ENCODE measurements at regions not wholly inside any gene's neighbourhood (a gene's known extent, or its start where the extent isn't known, plus 50 kb on each side); places are given as distances from the start of the nearest gene placed in this dataset.

DNA sequence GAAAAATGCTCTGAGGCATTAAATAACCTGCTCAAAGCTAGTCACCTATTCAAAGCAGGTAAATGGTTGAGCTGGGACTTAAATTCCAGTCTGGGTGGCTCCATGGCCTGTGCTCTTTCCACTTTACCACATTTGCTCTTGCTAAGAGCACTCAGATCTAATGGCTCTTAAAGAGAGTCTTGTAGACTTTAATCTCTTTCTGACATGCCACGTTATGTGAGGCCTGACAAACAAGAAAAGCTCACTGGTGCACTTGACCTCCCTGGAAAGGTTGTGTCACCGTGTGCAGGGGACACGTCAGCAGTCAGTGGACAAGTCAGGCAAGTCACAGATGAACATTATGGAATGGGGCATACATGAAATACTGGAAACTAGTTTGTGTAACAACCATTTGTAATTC lies 129.9 kb upstream of the RPS23 start:
- CTCF ChIA-PET: interaction anchor here (0.6 to 1.0 kb wide), 2 partner anchors 58 to 90 kb away, joined by 3 read pairs; no protein-coding TSS in a partner anchor

More for the DNA sequence above, 129.9 kb upstream of the RPS23 start:
- Histone ChIP-seq H3K4me2 (ENCODE audit: control insufficient read depth, insufficient read depth) (no peak overlapping the region), H2AFZ (ENCODE audit: control insufficient read depth, low read depth, low read length) (no peak overlapping the region), H3K79me2 (ENCODE audit: control insufficient read depth, insufficient read depth, low read length) (no peaks in the 10 kb centered on the region), H3K36me3 (ENCODE audit: control insufficient read depth in 2 of 2, insufficient read depth in 2 of 2, low read length in 1 of 2) (no peaks in the 10 kb centered on the region), H4K20me1 (ENCODE audit: control insufficient read depth, insufficient read depth) (no peaks in the 10 kb centered on the region), H3K27me3 (replicated peaks in 1 of 2; ENCODE audit: control insufficient read depth in 2 of 2, insufficient read depth in 2 of 2, low read length in 1 of 2) (no peaks in the 10 kb centered on the region), H3K27ac (ENCODE audit: control insufficient read depth, insufficient read depth) (no peak overlapping the region), H3K4me3 (no peak overlapping the region), H3K4me1 (ENCODE audit: control insufficient read depth, insufficient read depth, low read length) (no peaks in the 10 kb centered on the region), H3K9me3 (replicated peaks; ENCODE audit: control insufficient read depth, insufficient read depth, low read length) (no peaks in the 10 kb centered on the region; the same call in 2 of the 3 replicates), H3K9ac (ENCODE audit: control insufficient read depth, insufficient read depth, low read length) (no peak overlapping the region)
- ChIA-PET RAD21 (ENCODE audit: unreplicated experiment) (no interaction called here), POLR2A (no interaction called here), SMC1A (ENCODE audit: uncharacterized antibody, unreplicated experiment) (interaction anchor here (0.6 to 1.3 kb wide), 5 partner anchors 10 to 1153 kb away, joined by 3 to 4 read pairs (median 3); no protein-coding TSS in a partner anchor)
- DNase-seq (ENCODE audit: low read depth, low spot score) (no peak), ATAC-seq (no peak), FAIRE-seq (no peak)
- no TSS peak for BruUV-seq (replicated peaks)
- no peak for TF ChIP-seq HCFC1 (IDR thresholded peaks at IDR 0.05; ENCODE audit: low read length)
- TF ChIP-seq, protein P1, sequence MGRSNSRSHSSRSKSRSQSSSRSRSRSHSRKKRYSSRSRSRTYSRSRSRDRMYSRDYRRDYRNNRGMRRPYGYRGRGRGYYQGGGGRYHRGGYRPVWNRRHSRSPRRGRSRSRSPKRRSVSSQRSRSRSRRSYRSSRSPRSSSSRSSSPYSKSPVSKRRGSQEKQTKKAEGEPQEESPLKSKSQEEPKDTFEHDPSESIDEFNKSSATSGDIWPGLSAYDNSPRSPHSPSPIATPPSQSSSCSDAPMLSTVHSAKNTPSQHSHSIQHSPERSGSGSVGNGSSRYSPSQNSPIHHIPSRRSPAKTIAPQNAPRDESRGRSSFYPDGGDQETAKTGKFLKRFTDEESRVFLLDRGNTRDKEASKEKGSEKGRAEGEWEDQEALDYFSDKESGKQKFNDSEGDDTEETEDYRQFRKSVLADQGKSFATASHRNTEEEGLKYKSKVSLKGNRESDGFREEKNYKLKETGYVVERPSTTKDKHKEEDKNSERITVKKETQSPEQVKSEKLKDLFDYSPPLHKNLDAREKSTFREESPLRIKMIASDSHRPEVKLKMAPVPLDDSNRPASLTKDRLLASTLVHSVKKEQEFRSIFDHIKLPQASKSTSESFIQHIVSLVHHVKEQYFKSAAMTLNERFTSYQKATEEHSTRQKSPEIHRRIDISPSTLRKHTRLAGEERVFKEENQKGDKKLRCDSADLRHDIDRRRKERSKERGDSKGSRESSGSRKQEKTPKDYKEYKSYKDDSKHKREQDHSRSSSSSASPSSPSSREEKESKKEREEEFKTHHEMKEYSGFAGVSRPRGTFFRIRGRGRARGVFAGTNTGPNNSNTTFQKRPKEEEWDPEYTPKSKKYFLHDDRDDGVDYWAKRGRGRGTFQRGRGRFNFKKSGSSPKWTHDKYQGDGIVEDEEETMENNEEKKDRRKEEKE (IDR thresholded peaks at IDR 0.05): no peak
- TF ChIP-seq MTA3 (IDR thresholded peaks at IDR 0.05; ENCODE audit: borderline replicate concordance, low read length): no peak
- no peak for TF ChIP-seq ZNF217 (IDR thresholded peaks at IDR 0.05)
- TF ChIP-seq CHD2 (IDR thresholded peaks at IDR 0.05; ENCODE audit: borderline replicate concordance, low read depth, low read length): no peak
- no peak for TF ChIP-seq CBX5 (IDR thresholded peaks at IDR 0.05; ENCODE audit: low read depth)
- no peak for TF ChIP-seq ETV6 (conservative IDR thresholded peaks at IDR 0.05 in 1 of 2, IDR thresholded peaks at IDR 0.05 in 1 of 2; ENCODE audit: borderline replicate concordance in 1 of 2, low read depth in 1 of 2)
- TF ChIP-seq, protein P2, sequence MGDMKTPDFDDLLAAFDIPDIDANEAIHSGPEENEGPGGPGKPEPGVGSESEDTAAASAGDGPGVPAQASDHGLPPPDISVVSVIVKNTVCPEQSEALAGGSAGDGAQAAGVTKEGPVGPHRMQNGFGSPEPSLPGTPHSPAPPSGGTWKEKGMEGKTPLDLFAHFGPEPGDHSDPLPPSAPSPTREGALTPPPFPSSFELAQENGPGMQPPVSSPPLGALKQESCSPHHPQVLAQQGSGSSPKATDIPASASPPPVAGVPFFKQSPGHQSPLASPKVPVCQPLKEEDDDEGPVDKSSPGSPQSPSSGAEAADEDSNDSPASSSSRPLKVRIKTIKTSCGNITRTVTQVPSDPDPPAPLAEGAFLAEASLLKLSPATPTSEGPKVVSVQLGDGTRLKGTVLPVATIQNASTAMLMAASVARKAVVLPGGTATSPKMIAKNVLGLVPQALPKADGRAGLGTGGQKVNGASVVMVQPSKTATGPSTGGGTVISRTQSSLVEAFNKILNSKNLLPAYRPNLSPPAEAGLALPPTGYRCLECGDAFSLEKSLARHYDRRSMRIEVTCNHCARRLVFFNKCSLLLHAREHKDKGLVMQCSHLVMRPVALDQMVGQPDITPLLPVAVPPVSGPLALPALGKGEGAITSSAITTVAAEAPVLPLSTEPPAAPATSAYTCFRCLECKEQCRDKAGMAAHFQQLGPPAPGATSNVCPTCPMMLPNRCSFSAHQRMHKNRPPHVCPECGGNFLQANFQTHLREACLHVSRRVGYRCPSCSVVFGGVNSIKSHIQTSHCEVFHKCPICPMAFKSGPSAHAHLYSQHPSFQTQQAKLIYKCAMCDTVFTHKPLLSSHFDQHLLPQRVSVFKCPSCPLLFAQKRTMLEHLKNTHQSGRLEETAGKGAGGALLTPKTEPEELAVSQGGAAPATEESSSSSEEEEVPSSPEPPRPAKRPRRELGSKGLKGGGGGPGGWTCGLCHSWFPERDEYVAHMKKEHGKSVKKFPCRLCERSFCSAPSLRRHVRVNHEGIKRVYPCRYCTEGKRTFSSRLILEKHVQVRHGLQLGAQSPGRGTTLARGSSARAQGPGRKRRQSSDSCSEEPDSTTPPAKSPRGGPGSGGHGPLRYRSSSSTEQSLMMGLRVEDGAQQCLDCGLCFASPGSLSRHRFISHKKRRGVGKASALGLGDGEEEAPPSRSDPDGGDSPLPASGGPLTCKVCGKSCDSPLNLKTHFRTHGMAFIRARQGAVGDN (IDR thresholded peaks at IDR 0.05): no peak
- no peak for TF ChIP-seq GABPA (IDR thresholded peaks at IDR 0.05; ENCODE audit: low read depth)
- TF ChIP-seq IRF5 (IDR thresholded peaks at IDR 0.05; ENCODE audit: borderline replicate concordance): no peak
- no peak for TF ChIP-seq SMC3 (IDR thresholded peaks at IDR 0.05; ENCODE audit: borderline replicate concordance, low read length)
- intact Hi-C loops (cut with micrococcal nuclease; ENCODE audit: unreplicated experiment): no loop called here
- in situ Hi-C loops (cut with MboI): no loop called here
- WGBS (ENCODE audit: insufficient coverage, insufficient replicate concordance, low lambda C conversion rate, missing lambda C conversion rate): 18% methylated on average over 3 of the region's 3 CpGs

Data from GM12878 (cell line).